ENCODE measurements at regions not wholly inside any gene's neighbourhood (a gene's known extent, or its start where the extent isn't known, plus 50 kb on each side); places are given as distances from the start of the nearest gene placed in this dataset.
"Not testable (repeated sequence)": the region's sequence is repeated elsewhere in the genome, so short reads cannot be mapped to it uniquely, and the experiment has no call there.

- DNase-seq (ENCODE audit: extremely low read depth in 1 of 2, low read depth in 1 of 2), result no peak
Observed at GRCh38 chr12:126210448-126210847, 1145.2 kb downstream of the AACS start.

DNA sequence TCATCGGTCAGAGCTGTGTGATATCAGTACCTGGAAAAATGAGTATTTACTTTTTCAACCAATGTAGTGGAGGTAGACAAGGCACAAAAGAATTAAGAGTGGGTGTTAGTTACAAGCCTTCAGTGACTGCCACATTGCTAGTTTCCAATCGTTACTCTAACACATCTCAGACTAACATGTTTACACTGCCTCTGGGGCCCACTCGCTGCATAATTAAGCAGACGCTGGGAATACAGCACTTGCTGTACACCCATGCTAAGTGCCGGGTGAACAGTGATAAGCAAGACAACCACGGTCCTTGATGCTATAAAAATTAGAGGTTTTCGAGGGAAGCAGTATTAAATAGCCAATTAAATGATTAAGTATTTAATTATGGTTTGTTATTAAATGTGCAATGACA is 1147.6 kb downstream of the AACS start:
- DNase-seq (ENCODE audit: extremely low read depth in 1 of 2, low read depth in 1 of 2), result no peak

DNA sequence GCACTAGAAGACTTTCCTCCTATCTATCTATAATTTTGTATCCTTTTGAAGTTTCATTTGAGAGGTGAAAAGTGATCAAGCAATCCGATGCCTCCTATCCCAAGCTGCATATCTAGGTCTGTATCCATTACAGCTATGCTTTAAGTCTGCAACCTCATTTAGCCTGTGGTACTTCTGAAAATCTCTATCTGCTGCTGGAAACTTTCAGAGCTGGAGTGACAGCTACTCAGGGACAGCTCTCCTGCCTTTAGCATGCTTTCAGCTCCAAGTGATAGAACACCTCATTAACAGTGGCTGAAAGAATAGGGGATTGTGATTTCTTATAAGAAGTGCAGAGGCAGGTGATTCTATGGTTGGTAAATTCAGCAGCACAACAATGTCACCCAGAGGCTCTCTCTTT is 1153.5 kb downstream of the AACS start:
- no peak for DNase-seq (ENCODE audit: extremely low read depth in 1 of 2, low read depth in 1 of 2)

GRCh38 chr12:126219139-126219538 is 1153.9 kb downstream of the AACS start:
- no peak for DNase-seq (ENCODE audit: extremely low read depth in 1 of 2, low read depth in 1 of 2)

GRCh38 chr12:126219654-126220279 is 1154.5 kb downstream of the AACS start:
- no peak for DNase-seq (ENCODE audit: extremely low read depth in 1 of 2, low read depth in 1 of 2)

DNA sequence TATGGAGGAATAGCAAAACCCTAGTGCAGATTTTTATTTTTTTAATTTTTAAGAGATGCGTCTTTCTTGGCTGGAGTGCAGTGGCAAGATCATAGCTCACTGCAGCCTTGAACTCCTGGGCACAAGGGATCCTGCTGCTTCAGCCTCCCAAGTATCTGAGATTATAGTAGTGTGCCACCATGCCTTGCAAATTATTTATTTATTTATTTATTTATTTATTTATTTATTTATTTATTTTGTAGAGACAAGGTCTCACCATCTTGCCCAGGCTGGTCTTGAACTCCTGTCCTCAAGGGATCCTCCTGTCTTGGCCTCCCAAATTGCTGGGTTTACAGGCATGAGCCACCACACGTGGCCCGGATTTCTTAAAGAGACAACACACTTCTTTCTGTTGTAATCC is 1158.8 kb downstream of the AACS start:
- no peak for DNase-seq (ENCODE audit: extremely low read depth in 1 of 2, low read depth in 1 of 2)

- DNase-seq (ENCODE audit: extremely low read depth in 1 of 2, low read depth in 1 of 2), result no peak
Observed at GRCh38 chr12:126228936-126229335, 1163.7 kb downstream of the AACS start.

GRCh38 chr12:126232711-126233110 is 1167.5 kb downstream of the AACS start:
- no peak for DNase-seq (ENCODE audit: extremely low read depth in 1 of 2, low read depth in 1 of 2)

DNA sequence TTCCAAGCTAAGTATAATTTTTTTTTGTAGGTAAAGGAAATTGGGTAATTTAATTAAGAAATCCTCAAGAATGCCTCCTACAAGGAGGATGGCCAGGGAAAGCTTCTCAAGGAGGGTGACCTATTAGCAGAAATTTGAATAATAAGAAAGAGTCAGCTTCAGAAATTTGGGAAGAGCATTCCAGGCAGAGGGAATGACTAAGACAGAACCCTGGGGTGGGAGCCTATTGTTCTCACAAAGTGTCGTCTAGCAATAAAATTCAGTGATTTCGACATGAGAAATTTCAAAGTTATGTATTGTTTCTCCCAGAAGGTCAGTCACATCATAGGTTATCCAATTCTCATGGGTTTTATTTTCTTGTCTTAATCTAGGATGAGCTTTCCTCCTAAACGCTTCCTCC is 1168.4 kb downstream of the AACS start:
- DNase-seq (ENCODE audit: extremely low read depth in 1 of 2, low read depth in 1 of 2), result no peak

DNA sequence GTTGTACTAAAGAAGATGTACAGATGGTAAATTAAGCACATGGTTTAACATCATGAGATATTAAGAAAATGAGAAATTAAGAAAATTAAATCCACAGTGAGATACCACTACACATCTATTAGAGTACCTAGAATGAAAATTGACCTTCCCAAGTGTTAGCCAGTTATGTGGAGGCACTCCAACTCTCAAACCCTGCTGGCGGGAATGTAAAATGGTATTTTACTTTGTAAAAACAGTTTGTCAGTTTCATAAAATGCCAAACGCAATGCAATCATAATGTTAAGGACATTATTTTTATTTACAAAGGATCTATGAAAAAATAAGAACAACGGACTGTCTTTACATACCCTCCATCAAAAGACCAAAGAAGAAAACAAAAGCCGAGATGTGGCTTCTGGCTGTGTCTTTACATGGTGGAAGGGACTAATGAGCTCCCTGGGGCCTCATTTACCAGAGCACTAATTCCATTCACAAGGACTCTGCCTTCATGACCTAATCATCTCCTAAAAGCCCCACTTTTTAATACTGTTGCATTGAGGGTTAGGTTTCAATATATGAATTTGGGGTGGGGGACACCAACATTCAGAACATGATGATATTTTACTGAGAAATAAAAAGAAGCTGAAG is 1178.7 kb downstream of the AACS start:
- DNase-seq (ENCODE audit: extremely low read depth in 1 of 2, low read depth in 1 of 2), result no peak

DNA sequence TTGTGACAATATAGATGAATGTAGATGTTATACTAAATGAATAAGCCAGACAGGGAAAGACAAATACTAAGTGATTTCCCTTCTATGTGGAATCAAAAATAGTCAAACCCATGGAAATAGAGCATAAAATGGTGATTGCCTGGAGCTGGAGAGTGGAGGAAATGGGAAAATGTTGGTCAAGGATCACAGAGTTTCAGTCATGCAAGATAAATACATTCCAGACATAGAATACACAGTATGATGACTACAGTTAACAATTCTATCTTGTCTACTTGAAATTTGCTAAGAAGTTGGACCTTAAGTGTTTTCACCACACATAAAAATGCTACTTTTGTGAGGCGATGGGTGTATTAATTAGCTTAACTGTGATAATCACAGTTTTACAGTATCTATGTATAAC is 1182.7 kb downstream of the AACS start:
- no peak for DNase-seq (ENCODE audit: extremely low read depth in 1 of 2, low read depth in 1 of 2)

DNA sequence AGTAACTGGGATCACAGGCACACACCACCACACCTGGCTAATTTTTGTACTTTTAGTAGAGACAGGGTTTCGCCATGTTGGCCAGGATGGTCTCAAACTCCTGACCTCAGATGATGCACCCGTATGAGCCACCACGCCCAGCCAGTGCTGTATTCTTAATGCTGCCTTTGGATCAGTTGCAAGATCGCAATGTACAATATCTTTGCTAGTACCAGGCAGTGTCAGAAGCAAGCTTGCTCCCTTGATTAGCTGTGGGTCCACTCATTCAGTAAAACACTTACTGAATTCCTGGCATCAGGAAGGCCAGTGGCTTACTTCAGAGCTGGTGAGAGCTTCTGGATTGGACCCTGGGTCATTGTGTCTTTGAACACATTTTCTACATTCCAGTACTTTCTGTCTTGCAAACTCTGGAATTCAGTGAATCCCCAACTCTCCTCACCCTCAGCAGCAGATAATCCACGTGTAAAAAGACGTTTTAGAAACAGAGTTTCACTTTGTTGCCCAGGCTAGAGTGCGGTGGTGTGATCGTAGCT is 1183.7 kb downstream of the AACS start:
- DNase-seq (ENCODE audit: extremely low read depth in 1 of 2, low read depth in 1 of 2), result no peak

- no peak for DNase-seq (ENCODE audit: extremely low read depth in 1 of 2, low read depth in 1 of 2)
Observed at GRCh38 chr12:126258190-126258589, 1193.0 kb downstream of the AACS start.

GRCh38 chr12:126262829-126263228 is 1197.6 kb downstream of the AACS start:
- DNase-seq (ENCODE audit: extremely low read depth in 1 of 2, low read depth in 1 of 2), result no peak

GRCh38 chr12:126268222-126268621 is 1203.0 kb downstream of the AACS start:
- DNase-seq (ENCODE audit: extremely low read depth in 1 of 2, low read depth in 1 of 2), result no peak

DNA sequence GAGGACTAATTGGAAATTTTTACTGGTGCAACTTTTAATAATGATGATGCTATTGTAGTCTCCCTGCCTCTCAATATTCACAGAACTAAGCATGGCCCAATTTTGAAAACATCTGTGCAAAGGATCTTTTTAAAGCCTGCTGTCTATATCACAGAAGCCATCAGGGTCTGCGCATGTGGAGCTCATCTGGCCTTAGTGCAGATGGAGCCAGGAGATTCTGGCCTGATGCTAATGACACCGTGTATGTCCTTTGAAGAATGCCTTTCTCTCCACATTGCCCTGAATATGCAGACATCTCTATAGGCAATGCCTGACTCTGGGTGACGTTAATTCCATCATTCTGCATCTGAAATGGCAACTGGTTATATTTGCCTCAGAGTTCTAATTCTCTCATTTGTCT is 1205.9 kb downstream of the AACS start:
- DNase-seq (ENCODE audit: extremely low read depth in 1 of 2, low read depth in 1 of 2), result no peak

GRCh38 chr12:126282691-126283090 is 1217.5 kb downstream of the AACS start:
- DNase-seq (ENCODE audit: extremely low read depth in 1 of 2, low read depth in 1 of 2), result no peak

GRCh38 chr12:126286203-126286602 is 1221.0 kb downstream of the AACS start:
- no peak for DNase-seq (ENCODE audit: extremely low read depth in 1 of 2, low read depth in 1 of 2)

GRCh38 chr12:126290456-126290855 is 1225.2 kb downstream of the AACS start:
- DNase-seq (ENCODE audit: extremely low read depth in 1 of 2, low read depth in 1 of 2), result no peak

- DNase-seq (ENCODE audit: extremely low read depth in 1 of 2, low read depth in 1 of 2), result not testable (repeated sequence)
Observed at GRCh38 chr12:126291987-126292386, 1226.8 kb downstream of the AACS start.

GRCh38 chr12:126295652-126296051 is 1230.4 kb downstream of the AACS start:
- no peak for DNase-seq (ENCODE audit: extremely low read depth in 1 of 2, low read depth in 1 of 2)

GRCh38 chr12:126309278-126309677 is 1244.0 kb downstream of the AACS start:
- DNase-seq (ENCODE audit: extremely low read depth in 1 of 2, low read depth in 1 of 2), result no peak

DNA sequence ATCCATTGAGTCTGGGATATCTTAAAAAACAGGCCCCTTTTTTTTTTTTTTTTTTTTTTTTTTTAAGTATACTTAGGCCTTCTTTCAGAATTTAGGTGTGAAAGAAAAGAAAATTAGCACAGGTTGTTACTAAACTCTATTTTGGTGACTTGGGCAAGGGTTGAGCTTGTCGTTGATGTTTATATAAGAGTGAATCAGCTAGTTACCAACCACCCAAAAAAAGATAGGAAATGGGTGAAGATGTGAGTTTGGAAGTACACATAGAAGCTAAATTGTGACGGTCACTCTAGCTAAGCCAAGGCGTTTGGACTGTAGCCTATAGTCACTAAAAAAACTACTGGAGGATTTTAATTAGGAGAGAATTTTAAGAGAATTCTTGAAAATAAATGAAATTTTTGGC is 1247.2 kb downstream of the AACS start:
- DNase-seq (ENCODE audit: extremely low read depth in 1 of 2, low read depth in 1 of 2), result no peak

Data from activated CD8-positive, alpha-beta memory T cell treated with anti-CD3 and anti-CD28 coated beads for 1 hour (primary cell).